ENCODE measurements at regions not wholly inside any gene's neighbourhood (a gene's known extent, or its start where the extent isn't known, plus 50 kb on each side); places are given as distances from the start of the nearest gene placed in this dataset.

DNA sequence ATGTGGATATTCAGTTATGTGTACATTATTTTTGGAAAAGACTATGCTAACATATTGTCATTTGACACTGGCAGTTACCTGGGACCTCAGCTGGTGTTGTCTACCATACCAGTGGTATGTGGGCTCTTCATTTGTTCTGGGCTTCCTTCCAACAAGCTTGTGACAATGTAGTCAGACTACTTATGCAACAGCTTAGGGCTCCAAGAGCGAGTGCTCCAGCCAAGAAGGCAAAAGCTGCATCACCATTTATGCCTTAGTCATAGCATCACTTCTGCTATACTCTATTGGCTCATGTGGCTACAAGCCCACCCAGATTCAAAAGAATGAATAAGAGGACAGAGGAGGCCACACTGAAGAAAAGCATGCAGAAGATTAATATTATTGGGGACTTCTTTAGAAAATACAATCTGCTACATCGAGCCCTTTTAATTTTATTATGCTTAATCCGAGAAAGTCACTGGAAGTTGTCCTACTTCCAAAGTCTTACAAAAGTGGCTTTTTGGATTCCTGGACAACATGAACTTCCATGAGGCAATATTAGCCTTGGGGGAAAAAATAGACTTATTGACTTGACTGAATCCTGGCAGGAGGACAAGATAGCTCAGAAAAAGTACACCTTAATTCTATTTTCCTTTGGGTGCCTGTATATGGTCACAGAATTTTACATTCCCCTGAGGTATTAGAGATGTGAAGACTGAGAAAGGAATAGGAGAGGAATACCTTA, 529.4 kb upstream of the HTR2A start:
- TF ChIP-seq ZNF274 (IDR thresholded peaks at IDR 0.05; ENCODE audit: low read depth, low read length) (no peak), SUZ12 (IDR thresholded peaks at IDR 0.05; ENCODE audit: extremely low read depth, insufficient read depth, insufficient read length) (no peak)
